ENCODE measurements at regions not wholly inside any gene's neighbourhood (a gene's known extent, or its start where the extent isn't known, plus 50 kb on each side); places are given as distances from the start of the nearest gene placed in this dataset.
A peak's percentile ranks its signal among the peaks of the same experiment; 100 is the strongest.

DNA sequence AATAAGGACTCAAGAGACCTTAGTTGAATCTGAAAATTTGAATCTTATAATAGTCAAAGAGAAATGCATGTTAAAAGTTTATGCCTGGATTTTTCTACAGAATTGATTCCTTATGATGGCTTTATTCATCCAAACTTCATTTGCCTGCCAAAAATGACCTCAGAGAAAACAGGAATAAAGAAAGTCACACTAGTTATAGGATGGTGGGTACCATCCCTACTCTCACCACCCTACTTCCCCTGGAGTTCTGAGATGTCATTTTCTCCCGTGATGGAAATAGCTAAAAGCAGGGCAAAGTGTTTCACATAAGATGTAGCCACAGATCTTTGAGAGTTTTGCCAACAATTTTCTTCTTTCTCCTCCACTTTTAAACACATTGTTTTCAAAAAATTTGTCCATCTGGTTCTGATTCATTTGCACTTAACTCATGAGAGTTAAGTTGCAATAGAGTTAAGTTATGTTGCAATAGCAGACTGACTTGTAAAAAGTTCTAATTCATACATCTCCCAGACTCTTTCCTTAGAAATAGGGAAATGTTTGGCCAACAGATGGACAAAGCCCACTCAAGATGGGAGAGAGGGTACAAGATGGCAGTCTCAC lies 384.6 kb downstream of the PLPP3 start:
- intact Hi-C loops (cut with micrococcal nuclease; ENCODE audit: unreplicated experiment), result no loop called here
- no peaks in the 10 kb centered on the region for H3K27me3 ChIP-seq (ENCODE audit: control insufficient read depth in 1 of 2, insufficient read depth in 2 of 2, low read length in 2 of 2)
- no TSS peak for BruUV-seq (replicated peaks)

DNA sequence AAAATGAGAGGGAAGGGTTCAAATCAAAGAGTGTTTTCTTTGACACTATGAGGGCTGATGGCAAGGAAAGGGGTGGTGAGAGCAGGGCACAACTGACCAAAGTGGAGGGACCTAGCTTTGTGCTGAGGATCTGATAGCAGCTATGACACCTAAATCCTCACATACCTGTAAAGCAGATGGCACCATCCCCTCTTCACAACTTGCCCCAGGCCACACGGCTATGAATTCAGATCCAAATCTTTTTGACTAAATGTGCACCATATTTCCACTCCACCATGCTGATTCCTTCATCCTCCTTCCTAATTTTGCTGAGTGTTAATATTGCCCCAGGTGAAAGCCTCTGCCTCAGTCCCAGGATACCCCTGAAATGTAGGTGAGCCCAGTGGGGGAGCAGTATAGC lies 385.7 kb downstream of the PLPP3 start:
- intact Hi-C loops (cut with micrococcal nuclease; ENCODE audit: unreplicated experiment) (no loop called here), in situ Hi-C loops (cut with HindIII; ENCODE audit: extremely low pct_ligation_motif_present, low pct_unique_long_range_greater_than_20kb) (loop anchor here (5.0 to 10.0 kb wide), 2 partner anchors 311 to 389 kb away; no protein-coding TSS in a partner anchor)
- Histone ChIP-seq H3K4me3 (replicated peaks in 1 of 3; ENCODE audit: insufficient read depth in 1 of 3, low read depth in 2 of 3, low read length in 3 of 3) (no peak overlapping the region), H3K9me3 (ENCODE audit: low read length) (no peaks in the 10 kb centered on the region), H3K9ac (ENCODE audit: insufficient read depth, low read depth, low read length) (no peak overlapping the region), H3K79me2 (ENCODE audit: insufficient read depth, low read length) (peaks cover 12% of the 10 kb centered on the region), H3K27me3 (ENCODE audit: control insufficient read depth in 1 of 2, insufficient read depth in 2 of 2, low read length in 2 of 2) (no peaks in the 10 kb centered on the region), H3K4me1 (ENCODE audit: insufficient read depth, low read length) (peaks cover 40% of the 10 kb centered on the region), H3K27ac (ENCODE audit: extremely low read length, insufficient read depth, low read length) (no peak overlapping the region), H2AFZ (ENCODE audit: low read length) (no peak overlapping the region), H4K20me1 (ENCODE audit: insufficient read depth, low read length) (no peaks in the 10 kb centered on the region), H3K4me2 (ENCODE audit: low read depth, low read length) (no peak overlapping the region), H3K36me3 (replicated peaks in 1 of 2; ENCODE audit: control insufficient read depth in 1 of 2, insufficient read depth in 2 of 2, low read length in 2 of 2) (no peaks in the 10 kb centered on the region)
- ChIA-PET POLR2A (no interaction called here), CTCF (ENCODE audit: low intra/inter-chr PET ratio, low total read pairs) (no interaction called here)
- DNase-seq (ENCODE audit: low spot score) (no peak), ATAC-seq (no peak), FAIRE-seq (no peak)
- no TSS peak for BruUV-seq (replicated peaks)
- WGBS (ENCODE audit: low lambda C conversion rate), result 77% methylated on average over 1 of the region's 1 CpG
- TF ChIP-seq, protein P1, sequence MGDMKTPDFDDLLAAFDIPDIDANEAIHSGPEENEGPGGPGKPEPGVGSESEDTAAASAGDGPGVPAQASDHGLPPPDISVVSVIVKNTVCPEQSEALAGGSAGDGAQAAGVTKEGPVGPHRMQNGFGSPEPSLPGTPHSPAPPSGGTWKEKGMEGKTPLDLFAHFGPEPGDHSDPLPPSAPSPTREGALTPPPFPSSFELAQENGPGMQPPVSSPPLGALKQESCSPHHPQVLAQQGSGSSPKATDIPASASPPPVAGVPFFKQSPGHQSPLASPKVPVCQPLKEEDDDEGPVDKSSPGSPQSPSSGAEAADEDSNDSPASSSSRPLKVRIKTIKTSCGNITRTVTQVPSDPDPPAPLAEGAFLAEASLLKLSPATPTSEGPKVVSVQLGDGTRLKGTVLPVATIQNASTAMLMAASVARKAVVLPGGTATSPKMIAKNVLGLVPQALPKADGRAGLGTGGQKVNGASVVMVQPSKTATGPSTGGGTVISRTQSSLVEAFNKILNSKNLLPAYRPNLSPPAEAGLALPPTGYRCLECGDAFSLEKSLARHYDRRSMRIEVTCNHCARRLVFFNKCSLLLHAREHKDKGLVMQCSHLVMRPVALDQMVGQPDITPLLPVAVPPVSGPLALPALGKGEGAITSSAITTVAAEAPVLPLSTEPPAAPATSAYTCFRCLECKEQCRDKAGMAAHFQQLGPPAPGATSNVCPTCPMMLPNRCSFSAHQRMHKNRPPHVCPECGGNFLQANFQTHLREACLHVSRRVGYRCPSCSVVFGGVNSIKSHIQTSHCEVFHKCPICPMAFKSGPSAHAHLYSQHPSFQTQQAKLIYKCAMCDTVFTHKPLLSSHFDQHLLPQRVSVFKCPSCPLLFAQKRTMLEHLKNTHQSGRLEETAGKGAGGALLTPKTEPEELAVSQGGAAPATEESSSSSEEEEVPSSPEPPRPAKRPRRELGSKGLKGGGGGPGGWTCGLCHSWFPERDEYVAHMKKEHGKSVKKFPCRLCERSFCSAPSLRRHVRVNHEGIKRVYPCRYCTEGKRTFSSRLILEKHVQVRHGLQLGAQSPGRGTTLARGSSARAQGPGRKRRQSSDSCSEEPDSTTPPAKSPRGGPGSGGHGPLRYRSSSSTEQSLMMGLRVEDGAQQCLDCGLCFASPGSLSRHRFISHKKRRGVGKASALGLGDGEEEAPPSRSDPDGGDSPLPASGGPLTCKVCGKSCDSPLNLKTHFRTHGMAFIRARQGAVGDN (CRISPR knock-in tag; IDR thresholded peaks at IDR 0.05), result no peak
- TF ChIP-seq TOE1 (CRISPR knock-in tag; IDR thresholded peaks at IDR 0.05) (no peak), FOXP1 (IDR thresholded peaks at IDR 0.05) (no peak), FOXP1 (CRISPR knock-in tag; IDR thresholded peaks at IDR 0.05) (no peak), PHF5A (CRISPR knock-in tag; IDR thresholded peaks at IDR 0.05; ENCODE audit: low read depth, unreplicated experiment) (no peak), MYC (CRISPR knock-in tag; IDR thresholded peaks at IDR 0.05; ENCODE audit: borderline replicate concordance) (no peak), MAFK (conservative IDR thresholded peaks at IDR 0.05 in 1 of 2, IDR thresholded peaks at IDR 0.05 in 1 of 2; ENCODE audit: low read length in 2 of 2) (peak in 1 of 2 experiments; percentile 37; a peak in 1 of 4 replicates), ZNF143 (CRISPR knock-in tag; IDR thresholded peaks at IDR 0.05) (no peak), CBX2 (IDR thresholded peaks at IDR 0.05; ENCODE audit: low read depth, low read length) (no peak), CBX2 (CRISPR knock-in tag; IDR thresholded peaks at IDR 0.05; ENCODE audit: low read depth) (no peak)

More for the DNA sequence above, 384.6 kb downstream of the PLPP3 start:
- H3K79me2 ChIP-seq (ENCODE audit: insufficient read depth, low read length), result peaks cover 12% of the 10 kb centered on the region
- FAIRE-seq (no peak), ATAC-seq (no peak), DNase-seq (ENCODE audit: low spot score) (no peak)
- no peak overlapping the region for H3K27ac ChIP-seq (ENCODE audit: extremely low read length, insufficient read depth, low read length)
- no peaks in the 10 kb centered on the region for H3K9me3 ChIP-seq (ENCODE audit: low read length)
- ChIA-PET POLR2A (no interaction called here), CTCF (ENCODE audit: low intra/inter-chr PET ratio, low total read pairs) (no interaction called here)
- H3K4me3 ChIP-seq (replicated peaks in 1 of 3; ENCODE audit: insufficient read depth in 1 of 3, low read depth in 2 of 3, low read length in 3 of 3), result no peak overlapping the region
- no peak for TF ChIP-seq ZNF234 (CRISPR knock-in tag; conservative IDR thresholded peaks at IDR 0.05)
- no peak for TF ChIP-seq KDM1A (CRISPR knock-in tag; IDR thresholded peaks at IDR 0.05)
- TF ChIP-seq DNMT1 (CRISPR knock-in tag; IDR thresholded peaks at IDR 0.05), result no peak
- TF ChIP-seq MIER2 (CRISPR knock-in tag; IDR thresholded peaks at IDR 0.05), result no peak
- no peak for TF ChIP-seq HDAC2 (CRISPR knock-in tag; IDR thresholded peaks at IDR 0.05)
- peak; percentile 77 for TF ChIP-seq CEBPB (IDR thresholded peaks at IDR 0.05; ENCODE audit: borderline replicate concordance, low read depth, low read length)
- peaks cover 28% of the 10 kb centered on the region for H3K4me1 ChIP-seq (ENCODE audit: insufficient read depth, low read length)
- no peaks in the 10 kb centered on the region for H3K36me3 ChIP-seq (replicated peaks in 1 of 2; ENCODE audit: control insufficient read depth in 1 of 2, insufficient read depth in 2 of 2, low read length in 2 of 2)
- in situ Hi-C loops (cut with HindIII; ENCODE audit: extremely low pct_ligation_motif_present, low pct_unique_long_range_greater_than_20kb), result loop anchor here (5.0 to 10.0 kb wide), 2 partner anchors 310 to 388 kb away; no protein-coding TSS in a partner anchor
- no peaks in the 10 kb centered on the region for H4K20me1 ChIP-seq (ENCODE audit: insufficient read depth, low read length)
- no peak overlapping the region for H3K9ac ChIP-seq (ENCODE audit: insufficient read depth, low read depth, low read length)
- H2AFZ ChIP-seq (ENCODE audit: low read length), result no peak overlapping the region
- 85% methylated on average over 1 of the region's 1 CpG for WGBS (ENCODE audit: low lambda C conversion rate)
- no peak overlapping the region for H3K4me2 ChIP-seq (ENCODE audit: low read depth, low read length)
